HCT116 (cell line): ENCODE measurements at regions not wholly inside any gene's neighbourhood (a gene's known extent, or its start where the extent isn't known, plus 50 kb on each side); places are given as distances from the start of the nearest gene placed in this dataset.

Experiments
- ATAC-seq: fragments of 200-7000 bp; cut with Tn5 transposase; 2 replicates; pipeline ENCODE4 v1.9.1; 2020; ENCODE audit warnings: mild to moderate bottlenecking, moderate library complexity
- BruUV-seq: library from RNA; stranded (reverse); fragments of 400-500 nt; replicated peaks from 2 replicates; lab custom pipeline; 2021; lab: Mats Ljungman, UMichigan
- CTCF ChIA-PET: fragments of 300-600 bp; sonication (Branson Sonifier 250); formaldehyde crosslinking; loops from one replicate; lab custom pipeline; 2021; ENCODE audit warnings: antibody characterized with exemption; lab: Charles Lee
- POLR2A ChIA-PET: fragments of 300-600, 350-600 bp; sonication (Branson Sonifier 250); formaldehyde crosslinking; loops from one replicate; lab custom pipeline; 2021; ENCODE audit warnings: antibody characterized with exemption; lab: Charles Lee
- RAD21 ChIA-PET, 2 experiments: fragments of 300-600 bp; sonication (Branson Sonifier 250); formaldehyde crosslinking; loops; one replicate each; lab custom pipeline; 2023; ENCODE audit warnings: low total read pairs in 2 of 2; ENCODE audit not compliant: uncharacterized antibody in 2 of 2, unreplicated experiment in 2 of 2, low non-redundant PET in 1 of 2; lab: Charles Lee
- DNase-seq: peaks from one replicate; pipeline ENCODE4 v3.0.0-alpha.2; 2010; ENCODE audit warnings: low read depth, low spot score
- H2AFZ ChIP-seq: fragments of 200-600 bp; shearing (Covaris generic), sonication (generic); 2 replicates; pipeline ENCODE4 v1.6.1; 2017; ENCODE audit warnings: low read depth, mixed run types, mixed read lengths, antibody characterized with exemption, low read length; ENCODE audit not compliant: poor library complexity, severe bottlenecking
- H3K27ac ChIP-seq: 2 replicates; pipeline ENCODE4 v1.5.1; 2012; ENCODE audit warnings: low read depth, low read length
- H3K27me3 ChIP-seq: fragments of 200-600 bp; sonication (generic); 2 replicates; pipeline ENCODE4 v1.6.1; 2016; ENCODE audit warnings: mixed run types, low read length, mixed read lengths; ENCODE audit not compliant: insufficient read depth
- H3K36me3 ChIP-seq, 2 experiments: fragments of 200-500 bp in 1 of 2; fragments of 200-600 bp in 1 of 2; sonication (Bioruptor generic) in 1 of 2; sonication (generic) in 1 of 2; 2 replicates each; pipeline versions ENCODE4 v1.5.1 to v1.6.1; 2014 to 2016; ENCODE audit warnings: low read length in 2 of 2, inconsistent platforms in 1 of 2, mixed read lengths in 1 of 2, mixed run types in 1 of 2; ENCODE audit not compliant: insufficient read depth in 2 of 2, control insufficient read depth in 1 of 2
- H3K4me1 ChIP-seq, 2 experiments: fragments of 200-600 bp in 1 of 2; sonication (generic) in 1 of 2; 2 replicates each; pipeline versions ENCODE4 v1.5.1 to v1.6.1; 2012 to 2017; ENCODE audit warnings: low read length in 2 of 2, inconsistent platforms in 1 of 2, mild to moderate bottlenecking in 1 of 2, mixed read lengths in 1 of 2, mixed run types in 1 of 2, moderate library complexity in 1 of 2; ENCODE audit not compliant: insufficient read depth in 2 of 2, control insufficient read depth in 1 of 2
- H3K4me2 ChIP-seq: fragments of 200-600 bp; sonication (generic); 2 replicates; pipeline ENCODE4 v1.6.1; 2017; ENCODE audit warnings: mixed run types, low read length, mixed read lengths
- H3K4me3 ChIP-seq, 2 experiments: fragments of 200-600 bp in 1 of 2; sonication (generic) in 1 of 2; replicated peaks in 1 of 2; 2 replicates each; pipeline ENCODE4 v1.5.1; 2011 to 2016; ENCODE audit warnings: low read length in 2 of 2, control low read depth in 1 of 2, low read depth in 1 of 2, mild to moderate bottlenecking in 1 of 2, mixed read lengths in 1 of 2, mixed run types in 1 of 2
- H3K79me2 ChIP-seq: fragments of 200-600 bp; sonication (generic); 2 replicates; pipeline ENCODE4 v1.6.1; 2017; ENCODE audit warnings: mild to moderate bottlenecking, mixed run types, low read length, moderate library complexity, mixed read lengths; ENCODE audit not compliant: insufficient read depth
- H3K9ac ChIP-seq: fragments of 200-600 bp; sonication (generic); 2 replicates; pipeline ENCODE4 v1.6.1; 2016; ENCODE audit warnings: low read length, mixed read lengths
- H3K9me2 ChIP-seq: fragments of 200-600 bp; sonication (generic), shearing (Covaris generic); 2 replicates; pipeline ENCODE4 v1.6.1; 2017; ENCODE audit warnings: mixed run types, mild to moderate bottlenecking, moderate library complexity; ENCODE audit not compliant: insufficient read depth
- H3K9me3 ChIP-seq, 2 experiments: fragments of 200-500 bp in 1 of 2; fragments of 200-600 bp in 1 of 2; sonication (Bioruptor generic) in 1 of 2; sonication (generic) in 1 of 2; 2 replicates each; pipeline ENCODE4 v1.6.1; 2014 to 2017; ENCODE audit warnings: low read length in 2 of 2, mixed read lengths in 2 of 2, inconsistent platforms in 1 of 2, low read depth in 1 of 2, mild to moderate bottlenecking in 1 of 2, mixed run types in 1 of 2, moderate library complexity in 1 of 2; ENCODE audit not compliant: control insufficient read depth in 1 of 2, insufficient read depth in 1 of 2
- H4K20me1 ChIP-seq: fragments of 200-600 bp; sonication (generic), shearing (Covaris generic); 2 replicates; pipeline ENCODE4 v1.6.1; 2017; ENCODE audit warnings: mixed run types, mild to moderate bottlenecking, moderate library complexity; ENCODE audit not compliant: insufficient read depth
- CTCF ChIP-seq, 3 experiments: fragments of 200-600 bp in 1 of 3; sonication (generic) in 1 of 3; IDR thresholded peaks in 2 of 3; conservative IDR thresholded peaks in 1 of 3; 2 replicates each; pipeline ENCODE4 v1.5.1; 2012 to 2017; ENCODE audit warnings: low read depth in 2 of 3, low read length in 2 of 3, antibody characterized with exemption in 1 of 3, borderline replicate concordance in 1 of 3, control low read depth in 1 of 3, mild to moderate bottlenecking in 1 of 3, mixed read lengths in 1 of 3, mixed run types in 1 of 3, moderate library complexity in 1 of 3; ENCODE audit not compliant: insufficient read depth in 1 of 3
- EGR1 ChIP-seq: IDR thresholded peaks from 2 replicates; pipeline ENCODE4 v1.6.1; 2012; ENCODE audit warnings: low read depth
- ELF1 ChIP-seq: IDR thresholded peaks from 2 replicates; pipeline ENCODE4 v1.6.1; 2012; ENCODE audit warnings: low read depth, borderline replicate concordance
- JUND ChIP-seq: IDR thresholded peaks from 2 replicates; pipeline ENCODE4 v1.6.1; 2012
- POLR2A ChIP-seq: IDR thresholded peaks from 2 replicates; pipeline ENCODE4 v1.7.0; 2011; ENCODE audit warnings: borderline replicate concordance; ENCODE audit not compliant: insufficient read depth, insufficient read length; ENCODE audit errors: extremely low read depth
- RAD21 ChIP-seq: IDR thresholded peaks from 2 replicates; pipeline ENCODE4 v1.6.1; 2012; ENCODE audit warnings: low read depth, mild to moderate bottlenecking
- REST ChIP-seq: IDR thresholded peaks from 2 replicates; pipeline ENCODE4 v1.6.1; 2012; ENCODE audit warnings: low read depth
- SRF ChIP-seq: IDR thresholded peaks from 2 replicates; pipeline ENCODE4 v1.6.1; 2012; ENCODE audit warnings: low read depth
- YY1 ChIP-seq: IDR thresholded peaks from 2 replicates; pipeline ENCODE4 v1.6.1; 2011; ENCODE audit warnings: low read length, low read depth, moderate library complexity, mild to moderate bottlenecking; ENCODE audit not compliant: insufficient replicate concordance; ENCODE audit errors: extremely low read depth
- ZBTB33 ChIP-seq: IDR thresholded peaks from 2 replicates; pipeline ENCODE4 v1.6.1; 2011; ENCODE audit warnings: mild to moderate bottlenecking, low read length, moderate library complexity; ENCODE audit not compliant: insufficient replicate concordance; ENCODE audit errors: extremely low read depth
- intact Hi-C: fragments of 100-400 bp; cut with micrococcal nuclease; formaldehyde crosslinking; loops from 2 replicates; pipeline ENCODE4 v1.10.0; 2022

- no peak for TF ChIP-seq ZBTB33
Observed at GRCh38 chr9:96062031-96062430, 186.5 kb downstream of the ERCC6L2 start (continued).

GRCh38 chr9:96061293-96061987 is 185.9 kb downstream of the ERCC6L2 start:
- Histone ChIP-seq H3K9ac (no peak overlapping the region), H2AFZ (no peak overlapping the region), H3K9me2 (no peaks in the 10 kb centered on the region), H3K9me3 (no peaks in the 10 kb centered on the region), H3K36me3 (no peaks in the 10 kb centered on the region), H3K27me3 (no peaks in the 10 kb centered on the region), H3K4me3 (no peak overlapping the region), H4K20me1 (no peaks in the 10 kb centered on the region), H3K4me1 (peaks cover 0 to 10% of the 10 kb centered on the region in 2 experiments; a peak in 1 of 4 replicates), H3K79me2 (no peaks in the 10 kb centered on the region), H3K4me2 (no peak overlapping the region), H3K27ac (no peak overlapping the region)
- ChIA-PET POLR2A (no interaction called here), CTCF (interaction anchor here (1.0 kb wide), 1 partner anchor 334 kb away, joined by 3 read pairs; no protein-coding TSS in a partner anchor), RAD21 (no interaction called here)
- peak; percentile 66 for TF ChIP-seq RAD21
- TF ChIP-seq POLR2A, result no peak
- TF ChIP-seq REST, result no peak
- TF ChIP-seq ELF1, result no peak
- TF ChIP-seq SRF, result no peak
- no peak for TF ChIP-seq EGR1
- TF ChIP-seq YY1, result no peak
- peak; percentile 31 to 40 (median 37); a peak in 4 of 6 replicates for TF ChIP-seq CTCF (IDR thresholded peaks at IDR 0.05 in 2 of 3, conservative IDR thresholded peaks at IDR 0.05 in 1 of 3; ENCODE audit: borderline replicate concordance in 1 of 3, insufficient read depth in 1 of 3, low read depth in 2 of 3, low read length in 2 of 3)
- TF ChIP-seq JUND, result no peak
- peak; percentile 10 for DNase-seq
- intact Hi-C loops, result no loop called here
- no TSS peak for BruUV-seq
- ATAC-seq, result peak; percentile 84
